ENCODE measurements at regions not wholly inside any gene's neighbourhood (a gene's known extent, or its start where the extent isn't known, plus 50 kb on each side); places are given as distances from the start of the nearest gene placed in this dataset.

GRCh38 chr3:107062310-107062709 is 314.9 kb upstream of the CCDC54 start:
- TF ChIP-seq CTCF (IDR thresholded peaks at IDR 0.05) = no peak
- TF ChIP-seq ZFX (IDR thresholded peaks at IDR 0.05; ENCODE audit: borderline replicate concordance) = no peak
- H3K27ac ChIP-seq = no peak overlapping the region

- H3K27ac ChIP-seq = no peak overlapping the region
- TF ChIP-seq CTCF (IDR thresholded peaks at IDR 0.05) (no peak), ZFX (IDR thresholded peaks at IDR 0.05; ENCODE audit: borderline replicate concordance) (no peak)
Measured at GRCh38 chr3:107062787-107063186, 314.5 kb upstream of the CCDC54 start.

DNA sequence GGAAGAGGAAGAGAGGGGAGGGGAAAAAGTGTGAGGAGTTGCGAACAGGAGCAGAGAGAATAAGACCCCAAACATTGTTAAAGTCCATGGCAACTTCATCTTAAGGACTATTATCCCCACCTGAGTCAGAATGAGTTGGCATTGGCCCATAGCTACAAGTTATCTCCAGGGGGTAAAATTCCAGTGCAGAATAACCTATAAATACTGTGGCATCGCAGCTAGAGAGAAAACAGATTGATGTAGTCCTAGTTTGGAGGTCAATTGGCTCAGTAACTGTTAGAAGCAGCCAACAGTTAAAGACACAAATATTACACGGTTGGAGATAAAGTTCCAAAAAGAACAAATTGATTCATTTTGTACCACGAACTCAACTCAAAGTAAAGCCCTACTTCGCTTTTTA is 313.9 kb upstream of the CCDC54 start:
- no peak for TF ChIP-seq CTCF (IDR thresholded peaks at IDR 0.05)
- no peak for TF ChIP-seq ZFX (IDR thresholded peaks at IDR 0.05; ENCODE audit: borderline replicate concordance)
- no peak overlapping the region for H3K27ac ChIP-seq

DNA sequence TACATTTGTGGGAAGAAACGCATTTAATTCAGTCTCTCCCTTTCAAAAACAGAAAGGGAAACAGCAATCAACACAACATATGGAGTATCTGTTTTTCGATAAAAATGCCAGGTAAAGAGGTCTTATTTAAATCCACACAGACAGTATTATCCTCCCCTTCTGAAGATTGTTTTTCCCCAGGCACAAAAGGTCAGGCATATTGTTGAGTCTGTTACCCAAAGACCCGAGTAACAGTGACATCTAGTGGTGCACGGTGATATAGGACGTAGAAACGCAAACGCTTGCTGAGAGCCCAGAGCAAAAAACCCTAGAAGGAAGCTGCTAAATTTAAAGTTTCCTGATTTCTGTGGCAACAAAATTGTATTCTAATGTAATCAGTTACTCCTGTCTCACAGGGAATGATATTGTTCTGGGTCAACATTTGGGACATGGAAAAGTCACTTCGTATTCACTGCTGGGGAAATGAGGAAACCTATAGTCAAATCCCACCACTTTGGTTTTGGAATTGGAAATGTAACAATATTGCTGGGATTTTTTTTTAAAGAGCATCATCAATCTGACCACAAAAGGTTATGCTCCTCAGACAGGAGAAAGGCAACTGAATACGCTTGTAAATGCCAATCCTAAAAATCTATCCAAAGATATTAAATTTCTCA is 312.7 kb upstream of the CCDC54 start:
- TF ChIP-seq CTCF (IDR thresholded peaks at IDR 0.05) (peak; percentile 85), ZFX (IDR thresholded peaks at IDR 0.05; ENCODE audit: borderline replicate concordance) (no peak)
- H3K27ac ChIP-seq = no peak overlapping the region

DNA sequence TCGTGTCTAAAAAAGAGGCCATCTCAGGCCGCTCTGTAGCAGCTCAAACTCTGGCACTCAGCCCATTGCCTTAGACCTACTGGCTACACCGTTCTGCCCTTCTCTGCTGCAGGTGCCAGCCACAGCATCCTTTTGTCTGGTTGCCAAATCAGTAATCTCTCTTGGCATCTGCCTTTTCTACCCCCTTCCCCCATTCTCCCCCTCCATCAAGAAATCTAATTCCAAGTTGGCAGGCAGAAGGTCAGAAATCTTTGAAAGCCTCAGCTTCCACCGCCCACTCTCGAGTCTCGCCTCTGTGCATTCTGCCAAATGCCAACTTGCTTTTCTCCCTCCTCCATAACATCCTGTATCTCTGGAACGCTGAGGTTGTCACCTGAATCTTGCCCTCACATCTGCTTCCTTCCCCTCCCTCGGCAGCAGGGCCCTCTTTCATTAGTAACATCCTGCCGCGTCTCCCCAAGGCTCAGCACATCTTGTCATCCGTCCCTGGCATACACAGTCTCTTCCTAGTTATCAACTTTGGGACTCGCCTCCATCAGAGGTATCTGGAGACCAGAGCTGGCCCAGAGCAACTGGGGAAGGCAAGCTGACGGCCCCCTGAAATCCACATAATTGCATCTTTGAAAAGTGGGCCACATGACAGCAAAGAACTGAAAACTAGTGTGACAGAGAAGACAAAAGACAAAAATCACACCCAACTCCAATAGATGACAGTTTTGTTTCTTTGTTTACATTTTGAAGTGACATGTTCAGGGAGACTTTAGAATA is 312.0 kb upstream of the CCDC54 start:
- no peak for TF ChIP-seq ZFX (IDR thresholded peaks at IDR 0.05; ENCODE audit: borderline replicate concordance)
- TF ChIP-seq CTCF (IDR thresholded peaks at IDR 0.05) = no peak
- H3K27ac ChIP-seq = no peak overlapping the region

DNA sequence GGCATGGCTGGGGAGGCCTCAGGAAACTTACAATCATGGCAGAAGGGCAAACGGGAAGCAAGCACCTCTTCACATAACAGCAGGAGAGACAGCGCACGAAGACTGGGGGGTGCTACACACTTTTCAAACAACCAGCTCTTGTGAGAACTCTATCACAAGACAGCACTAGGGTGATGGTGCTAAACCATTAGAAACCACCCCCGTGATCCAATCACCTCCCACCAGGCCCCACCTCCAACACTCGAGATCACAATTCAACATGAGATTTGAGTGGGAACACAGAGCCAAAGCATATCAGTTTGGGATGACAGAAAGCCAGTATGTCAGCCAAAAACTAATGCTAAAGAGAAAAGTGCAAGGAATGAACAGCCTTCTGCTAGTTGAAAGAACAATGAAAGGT is 309.8 kb upstream of the CCDC54 start:
- no peak overlapping the region for H3K27ac ChIP-seq
- TF ChIP-seq CTCF (IDR thresholded peaks at IDR 0.05) (no peak), ZFX (IDR thresholded peaks at IDR 0.05; ENCODE audit: borderline replicate concordance) (no peak)

DNA sequence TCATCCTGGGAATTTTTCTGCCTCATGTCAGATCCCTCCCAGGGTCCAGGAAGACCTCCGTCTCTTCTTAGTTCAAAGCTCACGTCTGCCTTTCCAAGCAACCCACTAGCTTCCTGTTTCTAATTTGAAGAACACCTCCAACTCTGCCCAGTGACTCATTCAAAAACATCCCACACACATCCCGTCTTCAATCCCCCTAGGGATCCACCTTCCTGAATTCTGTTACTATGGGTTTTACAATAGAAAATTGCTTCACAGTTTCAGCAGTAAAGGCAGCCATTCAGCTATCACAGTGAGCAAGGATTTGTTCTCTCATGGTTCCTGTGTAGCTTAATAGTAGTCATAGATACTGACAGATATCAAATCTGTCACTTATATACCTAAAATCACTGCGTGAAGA is 308.3 kb upstream of the CCDC54 start:
- TF ChIP-seq ZFX (IDR thresholded peaks at IDR 0.05; ENCODE audit: borderline replicate concordance) (no peak), CTCF (IDR thresholded peaks at IDR 0.05) (no peak)
- no peak overlapping the region for H3K27ac ChIP-seq

Measured in 22Rv1 (cell line).